ENCODE measurements at regions not wholly inside any gene's neighbourhood (a gene's known extent, or its start where the extent isn't known, plus 50 kb on each side); places are given as distances from the start of the nearest gene placed in this dataset.
A peak's percentile ranks its signal among the peaks of the same experiment; 100 is the strongest.
"Not testable (repeated sequence)": the region's sequence is repeated elsewhere in the genome, so short reads cannot be mapped to it uniquely, and the experiment has no call there.

- DNase-seq (ENCODE audit: extremely low read depth, low read depth, low spot score), result no peak
Observed at GRCh38 chr2:223457301-223457700, 144.9 kb downstream of the SCG2 start.

GRCh38 chr2:223459328-223459939 is 142.7 kb downstream of the SCG2 start:
- DNase-seq (ENCODE audit: extremely low read depth, low read depth, low spot score), result peak; percentile 10

- DNase-seq (ENCODE audit: extremely low read depth, low read depth, low spot score), result no peak
Observed at GRCh38 chr2:223460209-223460608, 142.0 kb downstream of the SCG2 start.

GRCh38 chr2:223460774-223461211 is 141.4 kb downstream of the SCG2 start:
- DNase-seq (ENCODE audit: extremely low read depth, low read depth, low spot score), result no peak

- no peak for DNase-seq (ENCODE audit: extremely low read depth, low read depth, low spot score)
Observed at GRCh38 chr2:223464071-223464470, 138.1 kb downstream of the SCG2 start.

- peak; percentile 52 for DNase-seq (ENCODE audit: extremely low read depth, low read depth, low spot score)
Observed at GRCh38 chr2:223465793-223466192, 136.4 kb downstream of the SCG2 start.

- DNase-seq (ENCODE audit: extremely low read depth, low read depth, low spot score), result no peak
Observed at GRCh38 chr2:223467196-223467595, 135.0 kb downstream of the SCG2 start.

GRCh38 chr2:223469270-223470046 is 132.7 kb downstream of the SCG2 start:
- no peak for DNase-seq (ENCODE audit: extremely low read depth, low read depth, low spot score)

- DNase-seq (ENCODE audit: extremely low read depth, low read depth, low spot score), result no peak
Observed at GRCh38 chr2:223470602-223471001, 131.6 kb downstream of the SCG2 start.

- DNase-seq (ENCODE audit: extremely low read depth, low read depth, low spot score), result no peak
Observed at GRCh38 chr2:223472771-223473170, 129.4 kb downstream of the SCG2 start.

- DNase-seq (ENCODE audit: extremely low read depth, low read depth, low spot score), result no peak
Observed at GRCh38 chr2:223474893-223475292, 127.3 kb downstream of the SCG2 start.

GRCh38 chr2:223475901-223476300 is 126.3 kb downstream of the SCG2 start:
- no peak for DNase-seq (ENCODE audit: extremely low read depth, low read depth, low spot score)

- DNase-seq (ENCODE audit: extremely low read depth, low read depth, low spot score), result no peak
Observed at GRCh38 chr2:223477318-223477717, 124.8 kb downstream of the SCG2 start.

GRCh38 chr2:223481486-223481885 is 120.7 kb downstream of the SCG2 start:
- DNase-seq (ENCODE audit: extremely low read depth, low read depth, low spot score), result no peak

- DNase-seq (ENCODE audit: extremely low read depth, low read depth, low spot score), result no peak
Observed at GRCh38 chr2:223486751-223487150, 115.4 kb downstream of the SCG2 start.

GRCh38 chr2:223487214-223487846 is 114.8 kb downstream of the SCG2 start:
- no peak for DNase-seq (ENCODE audit: extremely low read depth, low read depth, low spot score)

- no peak for DNase-seq (ENCODE audit: extremely low read depth, low read depth, low spot score)
Observed at GRCh38 chr2:223488814-223489213, 113.3 kb downstream of the SCG2 start.

- no peak for DNase-seq (ENCODE audit: extremely low read depth, low read depth, low spot score)
Observed at GRCh38 chr2:223494496-223494895, 107.7 kb downstream of the SCG2 start.

- DNase-seq (ENCODE audit: extremely low read depth, low read depth, low spot score), result no peak
Observed at GRCh38 chr2:223494942-223495341, 107.2 kb downstream of the SCG2 start.

- DNase-seq (ENCODE audit: extremely low read depth, low read depth, low spot score), result not testable (repeated sequence)
Observed at GRCh38 chr2:223496853-223497252, 105.3 kb downstream of the SCG2 start.

GRCh38 chr2:223500709-223501108 is 101.5 kb downstream of the SCG2 start:
- DNase-seq (ENCODE audit: extremely low read depth, low read depth, low spot score), result no peak

- DNase-seq (ENCODE audit: extremely low read depth, low read depth, low spot score), result no peak
Observed at GRCh38 chr2:223501641-223502040, 100.5 kb downstream of the SCG2 start.
